ENCODE measurements at regions not wholly inside any gene's neighbourhood (a gene's known extent, or its start where the extent isn't known, plus 50 kb on each side); places are given as distances from the start of the nearest gene placed in this dataset.

GRCh38 chr2:183597841-183598240, 473.6 kb downstream of the NUP35 start:
- Histone ChIP-seq H3K27me3 (no peaks in the 10 kb centered on the region), H3K4me3 (no peak overlapping the region), H3K27ac (no peak overlapping the region), H3K4me1 (no peaks in the 10 kb centered on the region), H3K9me3 (no peaks in the 10 kb centered on the region), H3K36me3 (no peaks in the 10 kb centered on the region)
- TF ChIP-seq, protein P1, sequence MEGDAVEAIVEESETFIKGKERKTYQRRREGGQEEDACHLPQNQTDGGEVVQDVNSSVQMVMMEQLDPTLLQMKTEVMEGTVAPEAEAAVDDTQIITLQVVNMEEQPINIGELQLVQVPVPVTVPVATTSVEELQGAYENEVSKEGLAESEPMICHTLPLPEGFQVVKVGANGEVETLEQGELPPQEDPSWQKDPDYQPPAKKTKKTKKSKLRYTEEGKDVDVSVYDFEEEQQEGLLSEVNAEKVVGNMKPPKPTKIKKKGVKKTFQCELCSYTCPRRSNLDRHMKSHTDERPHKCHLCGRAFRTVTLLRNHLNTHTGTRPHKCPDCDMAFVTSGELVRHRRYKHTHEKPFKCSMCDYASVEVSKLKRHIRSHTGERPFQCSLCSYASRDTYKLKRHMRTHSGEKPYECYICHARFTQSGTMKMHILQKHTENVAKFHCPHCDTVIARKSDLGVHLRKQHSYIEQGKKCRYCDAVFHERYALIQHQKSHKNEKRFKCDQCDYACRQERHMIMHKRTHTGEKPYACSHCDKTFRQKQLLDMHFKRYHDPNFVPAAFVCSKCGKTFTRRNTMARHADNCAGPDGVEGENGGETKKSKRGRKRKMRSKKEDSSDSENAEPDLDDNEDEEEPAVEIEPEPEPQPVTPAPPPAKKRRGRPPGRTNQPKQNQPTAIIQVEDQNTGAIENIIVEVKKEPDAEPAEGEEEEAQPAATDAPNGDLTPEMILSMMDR (IDR thresholded peaks at IDR 0.05): no peak
- intact Hi-C loops (cut with DNase I; ENCODE audit: low total_unique reads): no loop called here
- no peak for DNase-seq

- intact Hi-C loops (cut with DNase I; ENCODE audit: low total_unique reads): no loop called here
- DNase-seq: no peak
- TF ChIP-seq, protein P1 (IDR thresholded peaks at IDR 0.05): no peak
- no peaks in the 10 kb centered on the region for H3K36me3 ChIP-seq
- no peak overlapping the region for H3K4me3 ChIP-seq
- H3K4me1 ChIP-seq: no peaks in the 10 kb centered on the region
- H3K27ac ChIP-seq: no peak overlapping the region
- H3K9me3 ChIP-seq: no peaks in the 10 kb centered on the region
- no peaks in the 10 kb centered on the region for H3K27me3 ChIP-seq
Measured at GRCh38 chr2:183604065-183604464, 479.8 kb downstream of the NUP35 start.

DNA sequence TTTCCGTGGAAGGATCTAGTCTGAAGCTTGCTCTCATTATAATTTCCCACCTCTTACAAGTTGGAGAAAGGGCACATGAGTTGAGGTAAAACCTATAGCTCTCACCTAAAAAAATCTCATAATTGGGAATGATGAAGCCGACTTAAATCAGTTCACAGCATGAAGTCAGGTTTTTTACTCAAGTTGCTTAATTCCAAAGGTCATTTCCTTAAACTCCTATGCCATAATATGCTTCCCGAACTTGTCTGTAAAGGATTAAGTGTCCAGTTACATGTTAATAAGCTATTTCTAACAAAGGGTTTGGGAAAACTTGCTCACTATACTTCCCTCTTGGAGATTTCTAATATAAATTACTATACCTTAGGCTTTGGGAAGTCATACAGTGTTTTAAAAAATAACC, 481.2 kb downstream of the NUP35 start:
- Histone ChIP-seq H3K4me3 (no peak overlapping the region), H3K27me3 (no peaks in the 10 kb centered on the region), H3K4me1 (no peaks in the 10 kb centered on the region), H3K9me3 (no peaks in the 10 kb centered on the region), H3K36me3 (no peaks in the 10 kb centered on the region), H3K27ac (no peak overlapping the region)
- DNase-seq: no peak
- TF ChIP-seq, protein P1 (IDR thresholded peaks at IDR 0.05): no peak
- intact Hi-C loops (cut with DNase I; ENCODE audit: low total_unique reads): no loop called here

GRCh38 chr2:183606022-183606717, 481.9 kb downstream of the NUP35 start:
- no peak overlapping the region for H3K27ac ChIP-seq
- no peaks in the 10 kb centered on the region for H3K4me1 ChIP-seq
- no peaks in the 10 kb centered on the region for H3K9me3 ChIP-seq
- no peaks in the 10 kb centered on the region for H3K27me3 ChIP-seq
- no peaks in the 10 kb centered on the region for H3K36me3 ChIP-seq
- TF ChIP-seq, protein P1 (IDR thresholded peaks at IDR 0.05): no peak
- no peak overlapping the region for H3K4me3 ChIP-seq
- intact Hi-C loops (cut with DNase I; ENCODE audit: low total_unique reads): no loop called here
- DNase-seq: no peak

- Histone ChIP-seq H3K27me3 (no peaks in the 10 kb centered on the region), H3K4me1 (no peaks in the 10 kb centered on the region), H3K9me3 (no peaks in the 10 kb centered on the region), H3K27ac (no peak overlapping the region), H3K4me3 (no peak overlapping the region), H3K36me3 (no peaks in the 10 kb centered on the region)
- intact Hi-C loops (cut with DNase I; ENCODE audit: low total_unique reads): no loop called here
- no peak for DNase-seq
- TF ChIP-seq, protein P1 (IDR thresholded peaks at IDR 0.05): no peak
Measured at GRCh38 chr2:183606718-183607085, 482.5 kb downstream of the NUP35 start.

DNA sequence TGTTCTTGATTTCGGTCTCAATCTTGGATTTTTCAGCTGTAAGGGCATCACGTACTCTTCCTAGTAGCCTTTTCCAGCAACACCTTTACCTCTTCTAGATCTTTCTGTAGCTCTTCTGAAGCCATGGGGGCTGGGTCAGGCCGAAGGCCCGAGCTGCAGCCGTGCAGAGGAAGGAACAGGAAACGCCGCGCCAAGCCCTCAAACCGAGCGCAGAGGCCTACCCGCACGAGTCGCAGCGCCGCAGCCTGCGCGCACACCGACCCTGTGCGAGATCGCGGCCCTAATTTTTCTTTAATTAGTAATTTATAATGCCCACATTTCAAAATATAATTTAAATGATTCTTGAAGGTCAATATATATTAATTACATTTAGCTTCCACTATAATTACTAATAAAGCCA, 483.8 kb downstream of the NUP35 start:
- H3K4me1 ChIP-seq: no peaks in the 10 kb centered on the region
- no peak for DNase-seq
- TF ChIP-seq, protein P1 (IDR thresholded peaks at IDR 0.05): no peak
- no peaks in the 10 kb centered on the region for H3K9me3 ChIP-seq
- no peak overlapping the region for H3K4me3 ChIP-seq
- H3K36me3 ChIP-seq: no peaks in the 10 kb centered on the region
- no peaks in the 10 kb centered on the region for H3K27me3 ChIP-seq
- intact Hi-C loops (cut with DNase I; ENCODE audit: low total_unique reads): no loop called here
- H3K27ac ChIP-seq: no peak overlapping the region

Measured in tibial artery (tissue), 4 donors.